ENCODE measurements at regions not wholly inside any gene's neighbourhood (a gene's known extent, or its start where the extent isn't known, plus 50 kb on each side); places are given as distances from the start of the nearest gene placed in this dataset.
A peak's percentile ranks its signal among the peaks of the same experiment; 100 is the strongest.

DNA sequence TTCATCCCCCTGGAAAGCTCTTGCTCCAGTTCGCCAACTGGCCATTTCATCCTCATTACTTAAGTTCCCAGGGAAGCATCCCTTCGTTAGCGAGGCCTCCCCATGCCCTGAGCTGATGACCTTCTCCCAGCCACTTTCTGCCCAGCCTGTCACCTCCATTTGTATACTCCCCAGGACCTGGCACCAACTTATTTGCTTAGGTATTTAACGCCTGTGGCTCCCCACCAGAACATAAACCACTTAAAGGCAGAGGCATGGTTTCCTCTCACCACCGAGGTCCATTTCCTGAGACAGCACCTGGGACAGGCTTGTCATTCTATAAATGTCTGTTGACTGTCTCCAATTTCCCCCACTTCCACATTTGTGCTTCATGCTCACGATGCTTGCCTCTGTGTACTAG, 189.0 kb downstream of the ZNF621 start:
- Mint-ChIP-seq H3K36me3 (no peaks in the 10 kb centered on the region), H3K4me3 (no peak overlapping the region), H3K4me1 (peaks cover 30% of the 10 kb centered on the region), H3K27ac (no peak overlapping the region), H3K27me3 (ENCODE audit: low read depth in 3 of 3) (peaks cover 0 to 2% (median 2%) of the 10 kb centered on the region in 3 donors), H3K9me3 (peaks cover 0 to 2% (median 0%) of the 10 kb centered on the region in 7 donors)
- DNase-seq, result no peak
- Histone ChIP-seq H3K27ac (ENCODE audit: low read depth in 1 of 2, low read length in 2 of 2) (no peak overlapping the region), H3K4me2 (replicated peaks; ENCODE audit: extremely low read depth, low read length, poor library complexity, severe bottlenecking) (no peak overlapping the region), H3K9ac (ENCODE audit: insufficient read depth, low read length, poor library complexity, severe bottlenecking) (no peak overlapping the region), H3K4me3 (replicated peaks in 1 of 3; ENCODE audit: low read depth in 2 of 3, low read length in 3 of 3) (no peak overlapping the region), H3K9me3 (replicated peaks in 1 of 2; ENCODE audit: control insufficient read depth in 1 of 2, insufficient read depth in 1 of 2, low read length in 2 of 2) (no peaks in the 10 kb centered on the region), H3K4me1 (ENCODE audit: control insufficient read depth in 1 of 2, insufficient read depth in 2 of 2, low read length in 2 of 2) (peaks cover 23% of the 10 kb centered on the region in 2 donors), H3K36me3 (replicated peaks in 1 of 2; ENCODE audit: control insufficient read depth in 1 of 2, insufficient read depth in 2 of 2, low read length in 2 of 2) (no peaks in the 10 kb centered on the region), H3K79me2 (ENCODE audit: insufficient read depth, low read length) (no peaks in the 10 kb centered on the region), H2AFZ (ENCODE audit: insufficient read depth, low read depth, low read length, poor library complexity, severe bottlenecking) (no peak overlapping the region), H4K20me1 (ENCODE audit: insufficient read depth, low read length) (no peaks in the 10 kb centered on the region), H3K27me3 (ENCODE audit: control insufficient read depth in 2 of 2, insufficient read depth in 2 of 2, low read length in 2 of 2) (no peaks in the 10 kb centered on the region)
- 62% methylated on average over 5 of the region's 6 CpGs for WGBS (ENCODE audit: insufficient coverage)
- intact Hi-C loops (cut with micrococcal nuclease), result no loop called here
- TF ChIP-seq, protein P1, sequence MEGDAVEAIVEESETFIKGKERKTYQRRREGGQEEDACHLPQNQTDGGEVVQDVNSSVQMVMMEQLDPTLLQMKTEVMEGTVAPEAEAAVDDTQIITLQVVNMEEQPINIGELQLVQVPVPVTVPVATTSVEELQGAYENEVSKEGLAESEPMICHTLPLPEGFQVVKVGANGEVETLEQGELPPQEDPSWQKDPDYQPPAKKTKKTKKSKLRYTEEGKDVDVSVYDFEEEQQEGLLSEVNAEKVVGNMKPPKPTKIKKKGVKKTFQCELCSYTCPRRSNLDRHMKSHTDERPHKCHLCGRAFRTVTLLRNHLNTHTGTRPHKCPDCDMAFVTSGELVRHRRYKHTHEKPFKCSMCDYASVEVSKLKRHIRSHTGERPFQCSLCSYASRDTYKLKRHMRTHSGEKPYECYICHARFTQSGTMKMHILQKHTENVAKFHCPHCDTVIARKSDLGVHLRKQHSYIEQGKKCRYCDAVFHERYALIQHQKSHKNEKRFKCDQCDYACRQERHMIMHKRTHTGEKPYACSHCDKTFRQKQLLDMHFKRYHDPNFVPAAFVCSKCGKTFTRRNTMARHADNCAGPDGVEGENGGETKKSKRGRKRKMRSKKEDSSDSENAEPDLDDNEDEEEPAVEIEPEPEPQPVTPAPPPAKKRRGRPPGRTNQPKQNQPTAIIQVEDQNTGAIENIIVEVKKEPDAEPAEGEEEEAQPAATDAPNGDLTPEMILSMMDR (IDR thresholded peaks at IDR 0.05), result no peak

GRCh38 chr3:40714771-40715345, 190.1 kb downstream of the ZNF621 start:
- peaks cover 23 to 27% of the 10 kb centered on the region in 2 donors for H3K4me1 ChIP-seq (ENCODE audit: control insufficient read depth in 1 of 2, insufficient read depth in 2 of 2, low read length in 2 of 2)
- peak overlapping the region; percentile 1 for H3K4me2 ChIP-seq (replicated peaks; ENCODE audit: extremely low read depth, low read length, poor library complexity, severe bottlenecking)
- WGBS (ENCODE audit: insufficient coverage), result 67% methylated on average over 7 of the region's 10 CpGs
- peaks cover 0 to 2% (median 0%) of the 10 kb centered on the region in 7 donors for H3K9me3 Mint-ChIP-seq
- H3K4me3 ChIP-seq (replicated peaks in 1 of 3; ENCODE audit: low read depth in 2 of 3, low read length in 3 of 3), result no peak overlapping the region
- TF ChIP-seq, protein P1 (IDR thresholded peaks at IDR 0.05), result no peak
- no peaks in the 10 kb centered on the region for H3K9me3 ChIP-seq (replicated peaks in 1 of 2; ENCODE audit: control insufficient read depth in 1 of 2, insufficient read depth in 1 of 2, low read length in 2 of 2)
- intact Hi-C loops (cut with micrococcal nuclease), result no loop called here
- peak overlapping the region in 1 of 2 donors; percentile 49 for H3K27ac ChIP-seq (ENCODE audit: low read depth in 1 of 2, low read length in 2 of 2)
- H3K9ac ChIP-seq (ENCODE audit: insufficient read depth, low read length, poor library complexity, severe bottlenecking), result no peak overlapping the region
- no peaks in the 10 kb centered on the region for H3K36me3 ChIP-seq (replicated peaks in 1 of 2; ENCODE audit: control insufficient read depth in 1 of 2, insufficient read depth in 2 of 2, low read length in 2 of 2)
- peaks cover 33% of the 10 kb centered on the region for H3K4me1 Mint-ChIP-seq
- H3K27ac Mint-ChIP-seq, result peak overlapping the region; percentile 6 to 87 (median 78)
- H3K36me3 Mint-ChIP-seq, result no peaks in the 10 kb centered on the region
- H4K20me1 ChIP-seq (ENCODE audit: insufficient read depth, low read length), result no peaks in the 10 kb centered on the region
- DNase-seq, result peak in 2 of 3 donors; percentile 26 to 73
- no peaks in the 10 kb centered on the region for H3K27me3 ChIP-seq (ENCODE audit: control insufficient read depth in 2 of 2, insufficient read depth in 2 of 2, low read length in 2 of 2)
- H3K27me3 Mint-ChIP-seq (ENCODE audit: low read depth in 3 of 3), result peaks cover 0 to 4% (median 2%) of the 10 kb centered on the region in 3 donors
- no peak overlapping the region for H2AFZ ChIP-seq (ENCODE audit: insufficient read depth, low read depth, low read length, poor library complexity, severe bottlenecking)
- no peaks in the 10 kb centered on the region for H3K79me2 ChIP-seq (ENCODE audit: insufficient read depth, low read length)
- H3K4me3 Mint-ChIP-seq, result no peak overlapping the region

All from CD14-positive monocyte (primary cell).